ENCODE measurements at regions not wholly inside any gene's neighbourhood (a gene's known extent, or its start where the extent isn't known, plus 50 kb on each side); places are given as distances from the start of the nearest gene placed in this dataset.

- peaks cover 0 to 21% (median 15%) of the 10 kb centered on the region in 4 donors for H3K36me3 ChIP-seq
- H3K4me3 ChIP-seq: no peak overlapping the region
- no peak for DNase-seq
- peaks cover 0 to 25% (median 6%) of the 10 kb centered on the region in 4 donors for H3K4me1 ChIP-seq
- H3K9me3 ChIP-seq: peaks cover 0 to 5% (median 2%) of the 10 kb centered on the region in 4 donors
- H3K27me3 ChIP-seq: no peaks in the 10 kb centered on the region
- H3K27ac ChIP-seq: no peak overlapping the region
- TF ChIP-seq POLR2A (IDR thresholded peaks at IDR 0.05) (no peak), POLR2AphosphoS5 (IDR thresholded peaks at IDR 0.05) (no peak), CTCF (IDR thresholded peaks at IDR 0.05) (no peak), EP300 (IDR thresholded peaks at IDR 0.05) (no peak)
- WGBS, 5 donors: 56 to 61% (median 58%) methylated on average over 2 of the region's 2 CpGs
- intact Hi-C loops (cut with DNase I; ENCODE audit: low total_unique reads): no loop called here
Measured at GRCh38 chr6:144696610-144697368, 411.7 kb downstream of the UTRN start.

- Histone ChIP-seq H3K36me3 (peaks cover 0 to 16% (median 15%) of the 10 kb centered on the region in 4 donors), H3K4me3 (no peak overlapping the region), H3K27ac (no peak overlapping the region), H3K27me3 (no peaks in the 10 kb centered on the region), H3K4me1 (peaks cover 0 to 25% (median 6%) of the 10 kb centered on the region in 4 donors), H3K9me3 (no peaks in the 10 kb centered on the region)
- intact Hi-C loops (cut with DNase I; ENCODE audit: low total_unique reads): no loop called here
- no peak for DNase-seq
- no peak for TF ChIP-seq EP300 (IDR thresholded peaks at IDR 0.05)
- TF ChIP-seq POLR2A (IDR thresholded peaks at IDR 0.05): no peak
- no peak for TF ChIP-seq CTCF (IDR thresholded peaks at IDR 0.05)
- TF ChIP-seq POLR2AphosphoS5 (IDR thresholded peaks at IDR 0.05): no peak
- 68 to 80% (median 76%) methylated on average over 2 of the region's 2 CpGs for WGBS, 5 donors
Measured at GRCh38 chr6:144697369-144697760, 412.2 kb downstream of the UTRN start.

- Histone ChIP-seq H3K4me1 (peaks cover 0 to 25% (median 6%) of the 10 kb centered on the region in 4 donors), H3K27me3 (no peaks in the 10 kb centered on the region), H3K27ac (no peak overlapping the region), H3K4me3 (no peak overlapping the region), H3K9me3 (no peaks in the 10 kb centered on the region), H3K36me3 (peaks cover 0 to 16% (median 15%) of the 10 kb centered on the region in 4 donors)
- intact Hi-C loops (cut with DNase I; ENCODE audit: low total_unique reads): no loop called here
- DNase-seq: no peak
- 89 to 92% (median 89%) methylated on average over 3 of the region's 3 CpGs for WGBS, 5 donors
- TF ChIP-seq CTCF (IDR thresholded peaks at IDR 0.05): no peak
- TF ChIP-seq POLR2A (IDR thresholded peaks at IDR 0.05): no peak
- no peak for TF ChIP-seq POLR2AphosphoS5 (IDR thresholded peaks at IDR 0.05)
- TF ChIP-seq EP300 (IDR thresholded peaks at IDR 0.05): no peak
Measured at GRCh38 chr6:144697801-144698200, 412.7 kb downstream of the UTRN start.

- no peak for DNase-seq
- 97 to 100% (median 97%) methylated on average over 1 of the region's 1 CpG for WGBS, 5 donors
- H3K4me3 ChIP-seq: no peak overlapping the region
- no peaks in the 10 kb centered on the region for H3K9me3 ChIP-seq
- TF ChIP-seq CTCF (IDR thresholded peaks at IDR 0.05) (no peak), POLR2AphosphoS5 (IDR thresholded peaks at IDR 0.05) (no peak), EP300 (IDR thresholded peaks at IDR 0.05) (no peak), POLR2A (IDR thresholded peaks at IDR 0.05) (no peak)
- no peaks in the 10 kb centered on the region for H3K27me3 ChIP-seq
- intact Hi-C loops (cut with DNase I; ENCODE audit: low total_unique reads): no loop called here
- H3K27ac ChIP-seq: no peak overlapping the region
- H3K36me3 ChIP-seq: peaks cover 0 to 26% (median 17%) of the 10 kb centered on the region in 4 donors
- peaks cover 0 to 5% (median 0%) of the 10 kb centered on the region in 4 donors for H3K4me1 ChIP-seq
Measured at GRCh38 chr6:144702781-144703180, 417.6 kb downstream of the UTRN start.
